Stimulated activated CD4-positive, alpha-beta T cell treated with anti-CD3 and anti-CD28 coated beads, Interleukin-4, amount 100 ng/mL, for 24 hours (primary cell): ENCODE measurements at regions not wholly inside any gene's neighbourhood (a gene's known extent, or its start where the extent isn't known, plus 50 kb on each side); places are given as distances from the start of the nearest gene placed in this dataset.
"Not testable (repeated sequence)": the region's sequence is repeated elsewhere in the genome, so short reads cannot be mapped to it uniquely, and the experiment has no call there.

Experiments used
- DNase-seq: peaks from one replicate; pipeline ENCODE4 v3.0.0-alpha.2; 2020

DNA sequence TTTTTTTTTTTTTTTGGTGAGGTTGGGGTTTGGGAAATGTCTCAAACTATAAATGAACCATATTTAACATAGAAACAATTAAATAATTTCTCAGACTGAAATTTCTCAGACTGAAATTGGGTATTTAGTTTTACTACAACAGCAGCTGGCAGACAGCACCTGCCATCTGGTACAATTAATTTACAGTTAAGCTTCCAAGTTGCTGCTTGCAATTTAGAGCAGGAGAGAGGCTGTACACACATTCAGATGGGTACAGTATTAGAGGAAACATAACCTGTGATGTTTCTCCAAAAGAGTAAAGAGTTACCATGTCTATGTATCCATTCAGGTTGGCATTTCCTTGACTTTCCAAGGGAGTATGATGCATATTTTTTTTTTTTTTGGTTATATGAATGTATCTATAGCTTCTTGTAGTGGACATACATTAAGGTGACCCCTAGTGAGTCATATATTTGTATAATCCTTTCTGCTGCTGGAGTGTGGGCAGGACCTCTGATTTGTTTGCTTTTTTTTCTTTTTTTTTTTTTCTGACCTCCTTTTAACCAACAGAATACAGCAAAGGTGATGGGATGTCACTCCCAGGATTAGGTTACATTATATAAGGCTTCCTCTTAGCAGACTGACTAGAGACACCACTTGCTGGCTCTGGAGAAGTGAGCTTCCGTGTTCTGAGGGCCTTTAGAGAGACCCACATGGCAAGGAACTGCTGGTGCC, 201.7 kb downstream of the PTH2R start:
- no peak for DNase-seq

GRCh38 chr2:208609166-208609804, 202.7 kb downstream of the PTH2R start:
- DNase-seq: no peak

- not testable (repeated sequence) for DNase-seq
Measured at GRCh38 chr2:208615675-208616074, 209.1 kb downstream of the PTH2R start.

- DNase-seq: no peak
Measured at GRCh38 chr2:208618220-208618619, 211.6 kb downstream of the PTH2R start.

DNA sequence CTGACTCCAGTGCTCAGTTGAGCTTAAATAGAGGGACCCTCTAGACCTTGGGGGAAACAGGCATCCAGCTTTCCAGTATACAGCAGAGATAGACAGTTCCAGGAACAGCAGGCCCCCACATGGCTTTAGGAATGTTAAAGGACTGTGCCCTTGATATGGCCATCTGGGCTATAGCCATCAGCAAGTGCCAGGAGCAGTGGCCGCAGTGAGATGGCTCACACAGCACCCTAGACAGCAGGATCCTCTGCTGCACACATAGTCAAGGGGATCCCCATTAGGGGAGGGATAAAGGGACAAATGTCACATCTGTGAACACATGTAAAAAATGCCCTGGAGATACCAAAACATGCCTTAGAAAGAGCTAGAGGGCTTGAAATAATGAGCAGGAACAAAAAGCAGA, 213.4 kb downstream of the PTH2R start:
- DNase-seq: no peak

DNA sequence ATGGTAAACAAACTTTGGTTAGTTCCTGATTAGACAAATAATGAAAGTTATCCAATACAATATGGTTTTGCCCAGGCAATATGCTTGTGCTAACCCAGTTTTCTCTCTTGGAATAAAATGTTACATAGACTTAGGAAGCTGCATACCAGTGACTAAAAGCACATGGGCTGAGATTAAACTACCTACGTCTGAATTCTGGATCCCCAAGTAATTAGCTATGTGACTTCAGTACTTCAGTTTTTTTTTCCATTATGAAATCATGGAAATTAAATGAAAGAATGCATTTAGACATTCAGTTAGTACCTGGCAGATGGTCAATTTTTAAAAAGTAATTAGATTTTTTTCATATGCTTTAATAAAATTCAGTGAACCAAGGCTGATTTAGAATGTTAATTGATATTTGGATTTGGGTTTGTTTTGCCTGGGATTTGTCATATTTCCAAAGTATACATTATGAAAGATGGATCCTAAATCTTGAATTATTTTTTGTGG, 213.9 kb downstream of the PTH2R start:
- DNase-seq: no peak

DNA sequence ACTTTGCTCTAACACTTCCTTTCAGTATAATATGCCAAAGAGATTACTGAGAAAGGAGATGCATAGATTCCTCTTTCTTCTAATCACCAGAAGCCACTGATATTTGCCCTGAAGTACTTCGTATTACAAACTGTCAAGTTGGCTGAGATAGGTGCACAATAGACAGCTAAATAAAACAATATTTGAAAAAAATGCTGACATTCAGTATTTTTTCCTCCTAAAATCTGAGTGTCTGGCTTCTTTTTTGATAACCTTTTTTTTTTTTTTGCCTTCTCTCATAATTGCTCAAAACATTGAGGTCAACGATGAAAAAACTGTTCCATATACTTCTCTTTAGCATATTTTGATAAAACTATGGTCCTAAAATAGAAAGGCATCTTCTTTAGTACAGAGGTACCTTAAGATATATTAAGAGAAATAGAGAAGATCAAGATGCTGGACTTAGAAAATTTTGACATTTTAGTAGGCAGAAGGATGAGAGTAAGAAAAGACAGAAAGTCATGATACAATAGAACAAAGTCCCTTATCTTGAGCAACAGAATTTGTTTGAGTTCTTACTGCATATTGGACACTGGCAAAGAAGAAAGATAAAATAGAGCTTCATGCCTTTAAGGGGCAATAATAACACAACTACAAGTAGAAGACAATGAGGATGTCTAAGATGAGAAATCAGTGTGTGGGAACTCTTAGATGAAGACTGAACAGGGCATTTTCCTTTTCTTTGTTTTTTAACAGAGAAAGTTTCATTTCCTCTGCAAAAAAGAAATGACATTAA, 220.7 kb downstream of the PTH2R start:
- DNase-seq: no peak

DNA sequence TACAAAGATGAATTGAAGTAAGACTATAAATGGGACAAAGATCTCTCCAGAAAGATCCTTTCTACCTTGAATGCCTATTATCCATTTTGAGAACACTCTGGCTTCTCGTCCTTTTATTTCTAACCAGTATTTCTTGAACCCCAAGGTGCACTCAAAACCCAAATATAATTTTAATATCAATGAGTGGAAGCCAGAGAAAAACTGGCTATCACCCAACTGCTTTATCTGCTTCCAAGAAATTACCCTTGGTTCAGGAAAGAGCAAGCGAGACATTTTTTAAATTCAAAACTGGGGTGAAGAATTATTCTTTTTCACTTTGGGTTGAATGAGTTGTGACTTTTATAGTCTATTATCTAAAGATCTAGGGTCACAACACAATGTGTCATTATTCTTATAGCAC, 221.3 kb downstream of the PTH2R start:
- no peak for DNase-seq

- DNase-seq: no peak
Measured at GRCh38 chr2:208638059-208638458, 231.5 kb downstream of the PTH2R start.

- no peak for DNase-seq
Measured at GRCh38 chr2:208642125-208642779, 235.7 kb downstream of the PTH2R start.

DNA sequence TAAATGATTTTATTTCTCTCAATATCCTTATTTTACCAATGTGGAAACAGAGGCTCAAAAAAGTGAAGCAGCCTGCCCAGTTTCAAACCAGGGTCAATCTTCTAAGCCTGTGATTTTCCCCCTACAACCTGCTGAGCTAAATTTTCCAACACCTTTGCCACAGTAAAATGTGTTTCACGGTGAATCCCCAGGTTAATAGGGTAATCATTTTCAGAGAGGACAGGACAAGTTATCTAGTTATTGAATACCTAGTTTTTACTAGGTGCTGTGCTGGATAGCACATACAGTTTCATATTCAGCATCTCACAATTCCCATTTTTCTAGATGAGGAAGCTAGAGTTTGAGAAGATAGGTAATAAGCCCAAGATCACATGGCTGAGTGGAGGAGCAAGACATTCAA, 236.6 kb downstream of the PTH2R start:
- DNase-seq: no peak

DNA sequence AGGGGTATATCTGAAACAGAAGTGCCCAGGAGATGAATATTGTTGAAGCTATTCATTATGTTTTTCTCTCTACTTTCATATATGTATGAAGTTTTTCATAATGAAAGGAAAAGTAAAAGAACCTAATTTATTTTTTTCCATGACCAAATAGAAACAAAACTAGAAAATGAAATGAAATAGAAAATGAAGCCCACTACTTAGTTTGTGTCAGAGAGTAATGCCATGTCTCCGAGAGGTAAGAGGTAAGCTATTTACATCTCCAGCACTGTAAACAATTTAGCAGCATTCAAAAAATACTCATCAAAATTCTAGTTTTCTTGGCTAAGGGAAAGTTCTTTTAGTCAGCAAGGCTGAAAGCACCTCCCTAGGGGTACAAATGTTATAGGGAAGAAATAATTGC, 238.6 kb downstream of the PTH2R start:
- DNase-seq: no peak

GRCh38 chr2:208648368-208648767, 241.8 kb downstream of the PTH2R start:
- DNase-seq: no peak

- no peak for DNase-seq
Measured at GRCh38 chr2:208653383-208653782, 246.8 kb downstream of the PTH2R start.

DNA sequence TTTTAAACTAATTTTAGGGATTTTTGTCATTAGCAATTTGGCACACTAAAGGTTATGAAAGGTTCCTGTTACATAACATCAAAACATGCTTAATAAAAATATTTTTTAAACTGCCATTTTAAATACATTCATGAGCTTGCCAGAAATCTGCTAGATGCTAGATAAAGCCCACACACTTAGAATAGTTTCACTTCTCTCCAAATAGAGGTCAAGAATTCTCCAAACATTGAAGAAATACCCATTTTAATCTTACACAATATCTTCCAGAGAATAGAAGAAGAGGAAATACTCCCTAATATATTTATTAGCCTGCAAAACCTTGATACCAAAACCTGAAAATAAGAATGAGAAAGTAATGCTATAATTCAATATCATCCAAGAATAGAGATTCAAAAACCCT, 247.5 kb downstream of the PTH2R start:
- no peak for DNase-seq

- no peak for DNase-seq
Measured at GRCh38 chr2:208657468-208657867, 250.9 kb downstream of the PTH2R start.

DNA sequence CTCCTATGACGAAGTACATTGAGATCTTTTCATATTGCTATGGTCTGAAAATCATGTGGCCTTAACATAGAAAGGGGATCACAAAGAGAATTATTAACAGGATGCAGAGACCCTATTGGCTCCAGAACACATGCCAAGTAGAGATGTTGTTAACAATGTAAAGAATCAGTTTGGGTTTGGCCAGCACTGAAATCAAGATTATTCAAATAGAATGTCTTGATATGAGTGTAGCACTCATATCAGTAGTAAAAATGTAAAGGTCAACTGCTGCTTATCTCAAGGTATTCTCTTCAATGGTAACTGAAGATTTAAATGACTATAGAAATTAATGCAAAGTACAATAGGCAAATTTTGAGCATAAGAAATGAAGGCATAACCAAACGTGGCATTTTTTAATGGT, 262.8 kb downstream of the PTH2R start:
- no peak for DNase-seq

DNA sequence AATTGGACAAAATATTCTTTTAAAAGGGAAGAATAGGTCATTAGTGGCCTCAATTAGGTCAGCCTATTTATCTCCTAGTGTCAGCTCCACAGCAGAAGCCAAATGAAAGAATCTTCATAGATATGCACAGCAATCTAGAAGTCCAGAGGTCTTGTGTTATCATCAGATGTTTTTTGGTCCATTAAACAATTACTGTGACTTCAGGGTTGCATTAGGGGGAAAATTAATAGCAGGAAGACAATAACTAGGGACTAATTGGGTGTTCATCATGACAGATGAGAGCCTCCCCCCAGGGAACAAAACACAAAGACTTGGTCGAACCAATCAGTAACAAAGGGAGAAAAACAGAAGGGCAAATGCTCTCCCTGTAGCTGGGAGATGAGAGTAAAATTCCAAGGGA, 264.7 kb downstream of the PTH2R start:
- DNase-seq: no peak

GRCh38 chr2:208671886-208672680, 265.5 kb downstream of the PTH2R start:
- DNase-seq: no peak

DNA sequence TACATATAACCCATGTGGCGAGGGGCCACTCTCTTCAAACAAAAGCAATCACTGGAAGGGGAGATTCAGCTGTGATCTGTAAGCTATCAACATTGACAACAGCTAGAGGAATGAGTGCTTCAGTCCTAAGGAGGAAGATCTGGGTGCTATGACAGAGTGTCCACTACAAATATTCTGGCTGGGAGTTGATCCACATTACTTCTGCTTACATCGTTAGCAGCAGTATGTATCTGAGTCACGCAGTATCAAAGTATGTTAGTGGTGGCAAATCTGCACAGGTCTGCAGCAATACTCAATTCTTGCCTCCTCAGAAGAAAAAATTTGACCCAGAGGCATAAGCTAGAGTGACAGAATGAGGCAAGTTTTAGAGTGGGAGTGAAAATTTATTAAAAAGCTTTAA, 267.0 kb downstream of the PTH2R start:
- no peak for DNase-seq

GRCh38 chr2:208674919-208675318, 268.3 kb downstream of the PTH2R start:
- DNase-seq: no peak

DNA sequence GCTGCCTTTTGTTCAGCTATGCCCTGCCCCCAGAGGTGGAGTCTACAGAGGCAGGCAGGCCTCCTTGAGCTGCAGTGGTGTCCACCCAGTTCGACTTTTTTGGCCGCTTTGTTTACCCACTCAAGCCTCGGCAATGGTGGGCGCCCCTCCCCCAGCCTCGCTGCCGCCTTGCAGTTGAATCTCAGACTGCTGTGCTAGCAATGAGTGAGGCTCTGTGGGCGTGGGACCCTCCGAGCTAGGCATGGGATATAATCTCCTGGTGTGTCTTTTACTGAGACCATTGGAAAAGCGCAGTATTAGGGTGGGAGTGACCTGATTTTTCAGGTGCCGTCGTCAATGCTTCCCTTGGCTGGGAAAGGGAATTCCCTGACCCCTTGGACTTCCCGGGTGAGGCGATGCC, 279.3 kb downstream of the PTH2R start:
- DNase-seq: not testable (repeated sequence)

- DNase-seq: no peak
Measured at GRCh38 chr2:208686665-208687064, 280.1 kb downstream of the PTH2R start.
